Adrenal gland (tissue), 9 donors: ENCODE measurements at regions not wholly inside any gene's neighbourhood (a gene's known extent, or its start where the extent isn't known, plus 50 kb on each side); places are given as distances from the start of the nearest gene placed in this dataset.

Experiments
- DNase-seq, 7 donors: peaks; one replicate each; pipeline ENCODE4 v3.0.0-alpha.2; 2019 to 2020
- H3K27ac ChIP-seq, 5 donors: fragments of 200-600 bp; sonication (generic) in 4 of 5; 1 replicate in 3 of 5; 2 replicates in 2 of 5; pipeline versions ENCODE4 v1.5.1 to v1.8.0; 2016 to 2020; ENCODE audit warnings: mild to moderate bottlenecking in 1 of 5
- H3K27me3 ChIP-seq: fragments of 200-600 bp; 2 replicates; pipeline ENCODE4 v1.8.0; 2021
- H3K36me3 ChIP-seq, 2 donors: fragments of 200-600 bp; replicated peaks in 1 of 2; 1 replicate in 1 of 2; 2 replicates in 1 of 2; pipeline versions ENCODE4 v1.5.1 to v1.8.0; 2018 to 2022
- H3K4me1 ChIP-seq, 2 donors: fragments of 200-600 bp; replicated peaks in 1 of 2; 1 replicate in 1 of 2; 2 replicates in 1 of 2; pipeline versions ENCODE4 v1.5.1 to v1.8.0; 2018 to 2021
- H3K4me3 ChIP-seq, 4 donors: fragments of 200-600 bp; sonication (generic) in 3 of 4; one replicate each; pipeline ENCODE4 v1.5.1; 2016 to 2018
- H3K9me3 ChIP-seq, 3 donors: fragments of 200-600 bp; sonication (generic) in 1 of 3; replicated peaks in 1 of 3; 1 replicate in 2 of 3; 2 replicates in 1 of 3; pipeline versions ENCODE4 v1.5.1 to v1.8.0; 2016 to 2021
- CTCF ChIP-seq, 6 experiments: fragments of 450-650 bp in 4 of 6; fragments of 200-600 bp in 2 of 6; sonication (generic) in 1 of 6; IDR thresholded peaks; 1 replicate in 5 of 6; 2 replicates in 1 of 6; pipeline versions ENCODE4 v1.5.1 to v1.8.0; 2016 to 2021; ENCODE audit warnings: antibody characterized with exemption in 6 of 6, mild to moderate bottlenecking in 2 of 6, moderate library complexity in 1 of 6
- POLR2A ChIP-seq, 2 donors: fragments of 450-650 bp; IDR thresholded peaks; one replicate each; pipeline ENCODE4 v1.6.1; 2017; ENCODE audit warnings: antibody characterized with exemption in 2 of 2, mild to moderate bottlenecking in 2 of 2, moderate library complexity in 1 of 2
- WGBS, 4 donors: extraction: QIAGEN DNeasy Blood & Tissue Kit in 2 of 4; methylation state at CpG; one replicate each; pipeline versions ENCODE4 v1.1.5 to v1.1.7; 2013 to 2017; 5-methylcytosine and 5-hydroxymethylcytosine counted together
- intact Hi-C, 2 donors: fragments of 100-400 bp; cut with DNase I; formaldehyde crosslinking; loops; one replicate each; pipeline versions ENCODE4 v1.14.1 to v1.15.0; 2022 to 2023
- donor health status: healthy with polysubstance abuse.
- donor health status: Bipolar disorder and iron deficiency.
- donor health status: DM: yes; HTN: yes; CAD: no.
- donor health status: DM: no; HTN: no; CAD: no.
- donor health status: DM: no; HTN: no; CAD: no.

GRCh38 chr20:33925867-33926266 lies 67.8 kb upstream of the RALY start:
- Histone ChIP-seq H3K27ac (no peak overlapping the region), H3K9me3 (no peaks in the 10 kb centered on the region), H3K4me3 (no peak overlapping the region), H3K27me3 (no peaks in the 10 kb centered on the region), H3K4me1 (no peaks in the 10 kb centered on the region), H3K36me3 (no peaks in the 10 kb centered on the region)
- no peak for DNase-seq
- WGBS, 4 donors, result 79 to 83% (median 82%) methylated on average over 2 of the region's 2 CpGs
- no peak for TF ChIP-seq POLR2A (IDR thresholded peaks at IDR 0.05)
- TF ChIP-seq CTCF (IDR thresholded peaks at IDR 0.05), result no peak
- intact Hi-C loops, result no loop called here

GRCh38 chr20:33926425-33926824 lies 67.3 kb upstream of the RALY start:
- no peak for DNase-seq
- H3K4me3 ChIP-seq, result no peak overlapping the region
- no peaks in the 10 kb centered on the region for H3K36me3 ChIP-seq
- 86 to 90% (median 88%) methylated on average over 7 of the region's 7 CpGs for WGBS, 4 donors
- no peaks in the 10 kb centered on the region for H3K4me1 ChIP-seq
- H3K9me3 ChIP-seq, result no peaks in the 10 kb centered on the region
- H3K27me3 ChIP-seq, result no peaks in the 10 kb centered on the region
- no peak overlapping the region for H3K27ac ChIP-seq
- intact Hi-C loops, result no loop called here
- TF ChIP-seq POLR2A (IDR thresholded peaks at IDR 0.05), result no peak
- TF ChIP-seq CTCF (IDR thresholded peaks at IDR 0.05), result no peak

- 69 to 84% (median 75%) methylated on average over 4 to 5 of the region's 5 CpGs for WGBS, 4 donors
- Histone ChIP-seq H3K36me3 (no peaks in the 10 kb centered on the region), H3K4me1 (no peaks in the 10 kb centered on the region), H3K27ac (no peak overlapping the region), H3K4me3 (no peak overlapping the region), H3K27me3 (no peaks in the 10 kb centered on the region), H3K9me3 (no peaks in the 10 kb centered on the region)
- TF ChIP-seq POLR2A (IDR thresholded peaks at IDR 0.05) (no peak), CTCF (IDR thresholded peaks at IDR 0.05) (no peak)
- DNase-seq, result no peak
- intact Hi-C loops, result no loop called here
These were observed 66.0 kb upstream of the RALY start for GRCh38 chr20:33927724-33928123.

GRCh38 chr20:33929917-33930316 lies 63.8 kb upstream of the RALY start:
- H3K9me3 ChIP-seq, result no peaks in the 10 kb centered on the region
- H3K27ac ChIP-seq, result no peak overlapping the region
- intact Hi-C loops, result loop anchor here (5.0 to 10.0 kb wide), 2 partner anchors 135 to 197 kb away; no protein-coding TSS in a partner anchor
- no peaks in the 10 kb centered on the region for H3K4me1 ChIP-seq
- H3K4me3 ChIP-seq, result no peak overlapping the region
- WGBS, 4 donors, result 65 to 72% (median 68%) methylated on average over 6 of the region's 6 CpGs
- TF ChIP-seq CTCF (IDR thresholded peaks at IDR 0.05) (no peak), POLR2A (IDR thresholded peaks at IDR 0.05) (no peak)
- H3K36me3 ChIP-seq, result no peaks in the 10 kb centered on the region
- no peaks in the 10 kb centered on the region for H3K27me3 ChIP-seq
- no peak for DNase-seq
